ENCODE measurements at regions not wholly inside any gene's neighbourhood (a gene's known extent, or its start where the extent isn't known, plus 50 kb on each side); places are given as distances from the start of the nearest gene placed in this dataset.

DNA sequence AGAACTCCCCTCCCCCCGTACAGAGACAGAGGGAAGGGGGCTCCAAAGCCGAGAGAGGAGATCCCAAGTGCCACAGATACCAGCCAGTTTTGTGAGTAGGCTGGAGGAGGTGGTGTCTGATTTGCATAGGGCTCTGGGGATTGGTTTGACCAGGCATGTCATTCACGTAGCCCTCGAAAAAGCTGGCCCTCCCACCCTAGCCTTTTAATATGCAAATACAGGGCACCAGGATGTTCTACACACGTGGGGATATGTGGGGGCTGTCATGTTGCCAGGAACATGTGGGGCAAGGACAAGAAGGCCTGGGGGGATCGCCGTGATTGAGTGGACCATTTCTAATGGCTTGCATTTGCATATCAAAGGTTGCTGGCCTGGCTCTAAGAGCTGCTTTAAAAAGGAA is 272.9 kb downstream of the PPP1R2C start:
- no peak for DNase-seq

DNA sequence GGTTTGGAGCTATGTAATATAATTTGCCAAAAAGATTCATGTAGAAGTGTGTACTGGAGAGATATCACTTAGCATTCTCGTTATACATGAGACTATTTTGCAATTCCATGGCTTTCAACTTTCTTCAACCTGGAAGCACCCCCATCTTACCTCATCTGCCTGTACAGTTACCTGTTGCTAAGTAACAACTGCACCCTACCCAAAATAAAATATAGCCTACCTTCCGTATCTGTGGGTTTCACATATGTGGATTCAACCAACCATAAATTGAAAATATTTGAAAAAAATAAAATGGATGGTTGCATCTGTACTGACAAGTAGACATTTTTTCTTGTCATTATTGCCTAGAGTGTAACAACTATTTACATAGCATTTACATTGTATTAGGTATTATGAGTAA is 278.3 kb downstream of the PPP1R2C start:
- no peak for DNase-seq

DNA sequence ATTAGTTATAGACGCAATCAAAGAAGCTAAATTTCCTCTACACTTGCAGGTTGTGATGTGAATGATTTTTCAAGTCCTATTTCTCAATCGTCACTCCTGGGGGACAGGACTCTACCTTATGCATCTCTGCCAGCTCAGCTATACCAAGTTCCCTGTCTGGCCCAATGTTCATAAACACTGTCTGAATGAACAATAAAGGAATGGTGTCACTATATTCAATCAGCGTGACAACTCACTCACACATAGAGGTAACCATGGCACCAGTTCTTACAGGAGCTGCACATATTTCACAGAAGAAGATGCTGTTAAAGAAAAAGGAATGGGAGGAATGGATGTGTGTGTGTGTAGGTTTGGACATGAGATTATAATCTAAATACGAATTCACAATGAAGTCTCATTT is 280.6 kb downstream of the PPP1R2C start:
- no peak for DNase-seq

GRCh38 chrX:42496239-42496638 is 281.7 kb downstream of the PPP1R2C start:
- DNase-seq = no peak

GRCh38 chrX:42495139-42495538 is 282.8 kb downstream of the PPP1R2C start:
- no peak for DNase-seq

DNA sequence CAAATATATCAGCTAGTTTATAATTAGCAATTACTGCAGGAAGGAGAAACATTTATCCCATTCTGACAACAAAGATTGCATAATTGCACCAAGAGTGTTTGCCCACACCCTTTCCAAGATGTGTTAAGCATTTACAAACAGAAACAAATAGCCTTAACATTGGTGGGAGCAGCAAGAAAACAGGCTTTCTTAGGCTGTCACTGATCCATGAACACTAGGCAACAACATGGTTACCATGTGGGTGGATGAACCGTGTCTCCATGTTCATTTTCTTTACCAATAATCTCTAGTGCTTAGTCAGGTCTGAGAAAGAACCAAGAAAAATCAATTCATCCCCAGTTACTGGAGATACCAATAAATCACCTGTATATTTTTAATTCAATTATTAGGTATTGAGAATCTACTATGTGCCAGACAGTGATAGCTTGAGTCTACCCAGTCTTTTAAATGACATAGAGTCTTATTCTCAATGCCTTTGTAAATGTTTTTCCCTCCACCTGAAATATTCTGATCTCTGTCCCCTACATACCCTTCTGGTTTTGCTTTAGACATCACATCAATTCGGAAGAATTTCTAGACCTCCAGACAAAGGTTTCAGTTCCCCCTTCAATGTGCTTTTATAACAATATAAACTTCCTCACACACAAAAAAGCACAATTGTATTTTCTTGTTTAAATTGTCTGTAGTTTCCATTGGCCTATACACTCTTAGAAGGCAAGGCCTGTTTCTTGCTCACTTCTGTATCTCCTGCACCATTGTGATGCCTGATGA is 286.6 kb downstream of the PPP1R2C start:
- no peak for DNase-seq

- no peak for DNase-seq
Measured at GRCh38 chrX:42490111-42490510, 287.9 kb downstream of the PPP1R2C start.

- no peak for DNase-seq
Measured at GRCh38 chrX:42485601-42486000, 292.4 kb downstream of the PPP1R2C start.

GRCh38 chrX:42484233-42484632 is 293.7 kb downstream of the PPP1R2C start:
- no peak for DNase-seq

GRCh38 chrX:42477396-42477795 is 300.6 kb downstream of the PPP1R2C start:
- no peak for DNase-seq

DNA sequence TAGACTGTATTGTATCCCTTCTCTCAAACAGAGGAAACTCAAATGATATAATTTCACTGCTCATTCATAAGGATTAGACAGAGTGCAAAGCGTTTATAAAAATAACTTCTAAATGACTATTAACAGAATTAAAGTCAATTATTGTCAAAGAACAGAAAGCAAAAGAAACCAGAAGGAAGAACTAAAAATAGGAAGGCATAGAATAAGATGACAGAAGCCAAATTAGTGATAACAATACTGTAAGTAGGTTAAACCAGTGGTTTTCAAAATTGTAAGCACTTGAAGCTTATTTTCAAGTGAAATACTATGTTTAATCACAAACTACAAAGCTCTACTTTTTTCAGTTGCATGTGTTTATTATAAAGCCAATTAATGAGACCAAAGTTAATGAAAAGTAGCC is 305.2 kb downstream of the PPP1R2C start:
- DNase-seq = no peak

DNA sequence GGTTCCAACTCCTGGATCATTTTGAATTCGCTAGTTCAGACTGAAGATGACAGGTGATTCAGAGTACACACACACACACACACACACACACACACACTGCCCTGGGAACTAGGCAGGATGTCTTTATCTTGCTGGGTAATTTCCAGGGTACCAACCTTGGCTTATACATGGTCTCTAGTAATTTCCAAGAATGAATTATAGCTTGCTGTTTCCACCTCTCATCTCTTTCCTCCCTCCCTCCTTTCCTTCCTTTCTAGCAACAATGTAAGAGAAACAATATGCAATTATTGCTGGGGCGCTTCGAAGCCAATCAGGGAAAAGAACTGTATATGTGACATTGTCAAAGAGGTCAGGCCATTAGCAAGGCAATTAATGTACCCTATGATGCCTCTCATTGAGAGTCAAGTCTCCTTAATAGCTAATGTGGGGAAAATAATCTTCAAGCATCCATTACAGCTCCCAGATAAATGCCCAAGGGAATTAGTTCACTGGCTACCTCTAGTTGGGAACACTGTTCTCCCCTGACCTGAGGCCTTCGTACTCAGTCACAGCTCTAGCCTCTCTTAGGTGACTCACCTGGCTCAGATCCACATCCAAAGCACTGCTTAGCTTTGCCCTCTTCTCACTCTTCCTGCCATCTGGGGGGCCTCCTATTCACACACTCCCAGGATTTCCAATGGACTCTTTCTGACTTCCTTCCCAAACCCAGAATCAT is 311.5 kb downstream of the PPP1R2C start:
- DNase-seq = no peak

DNA sequence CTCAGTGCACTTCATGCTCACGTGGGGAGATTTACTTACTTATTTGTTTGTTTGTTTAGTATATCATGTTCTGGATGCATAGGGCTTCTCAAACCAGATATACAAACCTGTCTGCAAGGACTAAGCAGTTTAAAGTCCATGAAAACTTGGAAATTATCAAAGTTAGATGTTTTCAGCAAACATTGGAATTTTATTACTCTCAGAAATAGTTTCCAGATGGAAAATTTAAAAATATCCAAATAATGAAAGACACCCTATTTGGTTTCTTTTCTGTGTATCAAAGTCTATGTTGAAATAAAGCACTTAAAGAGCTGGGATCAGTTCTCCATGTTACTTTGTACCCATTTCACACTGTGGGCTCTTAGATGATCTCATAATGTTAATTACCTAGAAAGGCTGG is 312.1 kb downstream of the PPP1R2C start:
- no peak for DNase-seq

GRCh38 chrX:42463706-42464490 is 314.1 kb downstream of the PPP1R2C start:
- no peak for DNase-seq

- DNase-seq = no peak
Measured at GRCh38 chrX:42462917-42463316, 315.0 kb downstream of the PPP1R2C start.

DNA sequence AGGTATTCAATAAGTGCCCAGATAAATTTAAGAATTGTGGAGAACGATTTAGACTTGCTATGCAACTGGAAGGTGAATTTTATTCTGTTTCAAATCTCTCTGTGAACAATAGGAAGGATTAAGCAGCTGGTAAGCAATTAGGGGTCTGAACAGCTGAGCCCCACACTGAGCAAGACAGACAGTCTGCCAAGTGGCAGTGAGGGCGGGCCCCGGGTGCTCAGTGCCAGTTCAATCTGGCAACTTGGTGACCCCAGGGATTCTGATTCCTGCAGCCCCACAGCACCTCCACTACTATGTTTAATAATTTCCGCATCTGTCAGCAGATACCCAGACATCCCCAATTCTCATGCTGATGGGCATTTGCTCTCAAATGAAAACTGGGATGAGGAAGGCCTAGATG is 317.3 kb downstream of the PPP1R2C start:
- DNase-seq = no peak

GRCh38 chrX:42459735-42460134 is 318.2 kb downstream of the PPP1R2C start:
- DNase-seq = no peak

GRCh38 chrX:42456176-42456700 is 321.7 kb downstream of the PPP1R2C start:
- no peak for DNase-seq

DNA sequence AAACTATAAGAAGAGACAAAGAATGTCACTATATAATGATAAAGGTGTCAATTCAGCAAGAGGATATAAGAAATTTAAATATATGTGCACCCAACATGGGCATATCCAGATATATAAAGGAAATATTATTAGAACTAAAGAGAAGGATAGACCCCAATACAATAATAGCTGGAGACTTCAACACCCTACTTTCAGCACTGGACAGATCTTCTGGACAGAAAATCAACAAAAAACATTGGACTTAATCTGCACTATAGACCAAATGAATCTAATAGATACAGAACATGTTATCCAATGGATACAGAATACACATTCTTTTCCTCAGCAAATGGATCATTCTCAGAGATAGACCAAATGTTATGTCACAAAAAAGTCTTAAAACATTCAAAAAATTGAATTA is 327.7 kb downstream of the PPP1R2C start:
- no peak for DNase-seq

DNA sequence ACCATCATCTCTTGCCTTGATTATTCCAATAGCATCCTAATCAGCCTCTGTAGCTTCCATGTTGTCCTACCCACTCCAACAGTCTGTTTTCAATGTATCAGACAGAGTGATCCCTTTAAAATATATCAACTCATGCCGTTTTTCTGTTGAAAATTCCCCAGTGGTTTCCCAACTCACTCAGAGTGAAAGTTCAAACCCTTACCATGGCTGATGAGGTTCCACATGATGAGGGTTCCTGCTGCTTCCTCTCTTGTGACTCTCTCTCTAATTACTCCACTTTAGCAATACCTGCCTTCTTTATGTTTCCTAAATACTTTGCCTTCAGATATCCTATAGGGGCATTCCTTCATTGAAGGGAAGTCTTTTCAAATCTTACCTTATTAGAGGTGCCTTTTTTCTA is 334.7 kb downstream of the PPP1R2C start:
- DNase-seq = no peak

- DNase-seq = no peak
Measured at GRCh38 chrX:42442745-42443144, 335.2 kb downstream of the PPP1R2C start.

DNA sequence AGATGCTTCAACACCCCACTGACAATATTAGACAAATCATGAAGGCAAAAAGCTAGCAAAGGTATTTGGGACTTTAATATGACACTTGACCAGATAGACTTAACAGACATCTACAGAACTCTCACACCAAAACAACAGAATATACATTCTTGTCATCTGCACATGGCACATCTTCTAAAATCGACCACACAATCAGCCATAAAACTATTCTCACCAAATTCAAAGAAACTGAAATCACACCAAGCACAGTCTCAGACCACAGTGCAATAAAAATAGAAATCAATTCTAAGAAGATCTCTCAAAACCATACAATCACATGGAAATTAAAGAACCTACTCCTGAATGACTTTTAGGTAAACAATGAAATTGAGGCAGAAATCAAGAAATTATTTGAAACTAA is 340.8 kb downstream of the PPP1R2C start:
- no peak for DNase-seq

DNA sequence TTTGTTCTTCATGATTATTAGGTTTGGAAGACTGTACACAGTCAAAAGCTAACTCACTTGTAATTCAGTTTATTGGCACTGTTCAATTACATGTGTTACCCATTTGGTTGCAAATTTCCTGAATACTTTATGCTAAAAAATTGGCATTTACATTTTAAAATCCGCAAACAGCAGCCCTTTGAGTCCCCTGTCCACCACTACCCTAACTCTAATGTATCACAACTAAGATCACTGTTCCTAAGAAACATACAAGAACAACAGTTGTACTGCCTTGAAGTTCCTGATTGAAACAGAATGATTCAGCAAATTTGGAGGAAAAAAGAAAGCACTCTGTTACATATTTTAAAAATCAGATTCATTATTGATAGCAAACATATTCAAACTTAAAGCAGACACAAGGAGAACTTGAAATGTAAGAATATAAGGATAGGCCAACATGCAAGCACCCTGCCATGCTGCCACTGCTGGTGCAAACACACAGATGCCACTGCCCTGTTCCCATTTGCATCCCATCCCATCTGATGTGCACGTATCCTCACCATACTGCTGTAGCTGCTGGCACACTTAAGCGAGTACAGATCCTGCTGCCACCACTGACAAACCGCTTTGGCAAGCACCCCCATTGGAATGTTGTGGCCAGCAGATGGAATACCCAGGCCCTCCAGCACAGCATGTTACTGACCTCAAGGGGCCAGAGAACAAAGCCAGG is 343.4 kb downstream of the PPP1R2C start:
- no peak for DNase-seq

Measured in stimulated activated CD4-positive, alpha-beta T cell treated with anti-CD3 and anti-CD28 coated beads, Interleukin-1b, Interleukin-23, amount 100 ng/mL, for 48 hours (primary cell).